Smooth muscle cell (in vitro differentiated cells): ENCODE measurements at regions not wholly inside any gene's neighbourhood (a gene's known extent, or its start where the extent isn't known, plus 50 kb on each side); places are given as distances from the start of the nearest gene placed in this dataset.
"Not testable (repeated sequence)": the region's sequence is repeated elsewhere in the genome, so short reads cannot be mapped to it uniquely, and the experiment has no call there.

Experiments used
- DNase-seq: peaks from one replicate; lab custom pipeline; 2025; ENCODE audit not compliant: unreplicated experiment; lab: John Stamatoyannopoulos, UW
- H2AFZ ChIP-seq: fragments of 200-600 bp; sonication (generic); 2 replicates; pipeline ENCODE4 v1.6.0; 2016; ENCODE audit warnings: antibody characterized with exemption, low read depth, mild to moderate bottlenecking
- H3F3A ChIP-seq: fragments of 200-600 bp; sonication (generic); 2 replicates; pipeline ENCODE4 v1.6.0; 2017; ENCODE audit warnings: antibody characterized with exemption, low read depth
- H3K27ac ChIP-seq: fragments of 200-600 bp; sonication (generic); 2 replicates; pipeline ENCODE4 v1.5.1; 2016; ENCODE audit warnings: low read depth, mild to moderate bottlenecking
- H3K27me3 ChIP-seq: fragments of 200-600 bp; sonication (generic); 2 replicates; pipeline ENCODE4 v1.6.1; 2016; ENCODE audit warnings: low read depth, mild to moderate bottlenecking
- H3K36me3 ChIP-seq: fragments of 200-600 bp; sonication (generic); 2 replicates; pipeline ENCODE4 v1.5.1; 2016; ENCODE audit warnings: low read depth
- H3K4me1 ChIP-seq: fragments of 200-600 bp; sonication (generic); 2 replicates; pipeline ENCODE4 v1.5.1; 2016; ENCODE audit warnings: low read depth
- H3K4me2 ChIP-seq: fragments of 200-600 bp; sonication (generic); 2 replicates; pipeline ENCODE4 v1.6.0; 2016; ENCODE audit warnings: mild to moderate bottlenecking
- H3K4me3 ChIP-seq: fragments of 200-600 bp; sonication (generic); 2 replicates; pipeline ENCODE4 v1.5.1; 2016; ENCODE audit warnings: mild to moderate bottlenecking
- H3K79me2 ChIP-seq: fragments of 200-600 bp; sonication (generic); 2 replicates; pipeline ENCODE4 v1.6.0; 2016; ENCODE audit warnings: low read depth, mild to moderate bottlenecking
- H3K9ac ChIP-seq: fragments of 200-600 bp; sonication (generic); 2 replicates; pipeline ENCODE4 v1.6.0; 2016; ENCODE audit warnings: low read depth
- H3K9me3 ChIP-seq: fragments of 200-600 bp; sonication (generic); replicated peaks from 2 replicates; pipeline ENCODE4 v1.5.1; 2016; ENCODE audit warnings: low read depth
- H4K20me1 ChIP-seq: fragments of 200-600 bp; sonication (generic); 2 replicates; pipeline ENCODE4 v1.6.0; 2016; ENCODE audit warnings: low read depth
- CTCF ChIP-seq: fragments of 200-600 bp; sonication (generic); IDR thresholded peaks from 2 replicates; pipeline ENCODE4 v1.5.1; 2017; ENCODE audit warnings: borderline replicate concordance, mild to moderate bottlenecking, antibody characterized with exemption; ENCODE audit not compliant: insufficient read depth, poor library complexity, severe bottlenecking
- whole genome bisulfite sequencing: methylation state at CpG from one replicate; pipeline ENCODE4 v1.1.7; 2016; ENCODE audit warnings: low lambda C conversion rate; 5-methylcytosine and 5-hydroxymethylcytosine counted together

DNA sequence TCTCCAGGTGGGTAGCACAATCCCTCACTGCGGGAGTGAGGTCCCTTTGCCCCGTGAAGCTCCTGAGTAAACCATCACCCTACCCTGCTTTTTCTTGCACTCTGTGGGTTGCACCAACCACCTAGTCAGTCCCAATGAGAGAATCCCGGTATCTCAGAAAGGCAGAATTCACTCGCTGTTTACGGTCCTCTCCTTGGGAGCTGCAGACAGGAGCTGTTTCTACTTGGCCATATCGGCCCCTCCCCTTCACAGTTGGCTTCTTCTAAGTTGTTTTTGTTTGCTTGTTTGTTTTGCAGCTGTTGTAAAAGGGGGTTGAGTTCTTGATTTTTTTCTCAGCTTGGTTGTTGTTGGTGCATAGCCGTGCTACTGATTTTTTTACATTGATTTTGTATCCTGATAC is 237.0 kb upstream of the RASA1 start:
- WGBS: 92% methylated on average over 7 of the region's 7 CpGs

GRCh38 chr5:87034557-87034956 is 233.1 kb upstream of the RASA1 start:
- no peak overlapping the region for H3K9ac ChIP-seq
- DNase-seq: no peak
- no peak for TF ChIP-seq CTCF
- no peaks in the 10 kb centered on the region for H3F3A ChIP-seq
- H2AFZ ChIP-seq: no peak overlapping the region
- no peak overlapping the region for H3K27ac ChIP-seq
- no peaks in the 10 kb centered on the region for H3K36me3 ChIP-seq
- no peak overlapping the region for H3K4me3 ChIP-seq
- H3K9me3 ChIP-seq: no peaks in the 10 kb centered on the region
- no peaks in the 10 kb centered on the region for H3K79me2 ChIP-seq
- H3K27me3 ChIP-seq: no peaks in the 10 kb centered on the region
- H4K20me1 ChIP-seq: no peaks in the 10 kb centered on the region
- 95% methylated on average over 2 of the region's 2 CpGs for WGBS
- H3K4me1 ChIP-seq: no peaks in the 10 kb centered on the region
- H3K4me2 ChIP-seq: no peak overlapping the region

More for the DNA sequence above, 237.0 kb upstream of the RASA1 start:
- Histone ChIP-seq H3F3A (no peaks in the 10 kb centered on the region), H3K27ac (no peak overlapping the region), H3K4me2 (no peak overlapping the region), H3K27me3 (no peaks in the 10 kb centered on the region), H4K20me1 (no peaks in the 10 kb centered on the region), H3K9ac (no peak overlapping the region), H3K4me1 (no peaks in the 10 kb centered on the region), H3K36me3 (no peaks in the 10 kb centered on the region), H2AFZ (no peak overlapping the region), H3K9me3 (no peaks in the 10 kb centered on the region), H3K4me3 (no peak overlapping the region), H3K79me2 (no peaks in the 10 kb centered on the region)
- no peak for DNase-seq
- no peak for TF ChIP-seq CTCF

DNA sequence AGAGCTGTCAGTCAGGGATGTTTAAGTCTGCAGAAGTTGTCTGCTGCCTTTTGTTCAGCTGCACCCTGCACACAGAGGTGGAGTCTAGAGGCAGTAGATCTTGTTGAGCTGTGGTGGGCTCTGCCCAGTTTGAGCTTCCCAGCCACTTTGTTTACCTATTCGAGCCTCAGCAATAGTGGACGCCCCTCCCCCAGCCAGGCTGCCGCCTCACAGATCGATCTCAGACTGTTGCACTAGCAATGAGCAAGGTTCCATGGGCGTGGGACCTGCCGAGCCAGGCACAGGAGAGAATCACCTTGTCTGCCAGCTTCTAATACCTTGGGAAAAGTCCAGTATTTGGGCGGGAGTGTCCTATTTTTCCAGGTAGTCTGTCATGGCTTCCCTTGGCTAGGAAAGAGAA is 225.1 kb upstream of the RASA1 start:
- TF ChIP-seq CTCF: no peak
- H3K4me2 ChIP-seq: no peak overlapping the region
- H4K20me1 ChIP-seq: no peaks in the 10 kb centered on the region
- H3K9me3 ChIP-seq: no peaks in the 10 kb centered on the region
- H3K9ac ChIP-seq: no peak overlapping the region
- no peaks in the 10 kb centered on the region for H3K4me1 ChIP-seq
- no peaks in the 10 kb centered on the region for H3K36me3 ChIP-seq
- H3K4me3 ChIP-seq: no peak overlapping the region
- H2AFZ ChIP-seq: no peak overlapping the region
- DNase-seq: no peak
- H3K27me3 ChIP-seq: no peaks in the 10 kb centered on the region
- no peaks in the 10 kb centered on the region for H3F3A ChIP-seq
- no peaks in the 10 kb centered on the region for H3K79me2 ChIP-seq
- H3K27ac ChIP-seq: no peak overlapping the region
- WGBS: 93% methylated on average over 7 of the region's 7 CpGs

GRCh38 chr5:87048156-87048555 is 219.5 kb upstream of the RASA1 start:
- Histone ChIP-seq H3K79me2 (no peaks in the 10 kb centered on the region), H3K4me2 (no peak overlapping the region), H3K27me3 (no peaks in the 10 kb centered on the region), H3F3A (no peaks in the 10 kb centered on the region), H3K4me1 (no peaks in the 10 kb centered on the region), H2AFZ (no peak overlapping the region), H3K9ac (no peak overlapping the region), H4K20me1 (no peaks in the 10 kb centered on the region), H3K9me3 (no peaks in the 10 kb centered on the region), H3K27ac (no peak overlapping the region), H3K36me3 (no peaks in the 10 kb centered on the region), H3K4me3 (no peak overlapping the region)
- no peak for TF ChIP-seq CTCF
- WGBS: 95% methylated on average over 1 of the region's 1 CpG
- DNase-seq: no peak

DNA sequence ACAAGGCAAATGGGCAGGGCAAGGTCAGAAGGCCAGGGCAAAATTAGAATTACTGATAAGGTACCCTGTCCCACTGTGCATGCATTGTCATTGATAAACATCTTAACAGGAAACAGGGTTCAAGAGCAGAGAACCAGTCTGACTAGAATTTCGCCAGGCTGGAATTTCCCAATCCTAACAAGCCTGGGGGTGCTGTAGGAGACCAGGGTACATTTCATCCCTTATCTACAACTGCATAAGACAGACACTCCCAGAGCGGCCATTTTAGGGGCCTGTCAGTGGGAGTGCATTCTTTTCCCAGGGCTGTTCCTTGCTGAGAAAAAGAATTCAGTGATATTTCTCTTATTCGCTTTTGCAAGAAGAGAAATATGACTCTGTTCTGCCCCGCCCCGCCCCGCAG is 218.7 kb upstream of the RASA1 start:
- not testable (repeated sequence) for H3K9me3 ChIP-seq, H3F3A ChIP-seq, H2AFZ ChIP-seq, H4K20me1 ChIP-seq, H3K79me2 ChIP-seq, H3K4me1 ChIP-seq, H3K27me3 ChIP-seq, H3K4me3 ChIP-seq, H3K27ac ChIP-seq, H3K4me2 ChIP-seq, H3K36me3 ChIP-seq, H3K9ac ChIP-seq, DNase-seq
- 82% methylated on average over 6 of the region's 6 CpGs for WGBS
